ENCODE measurements at regions not wholly inside any gene's neighbourhood (a gene's known extent, or its start where the extent isn't known, plus 50 kb on each side); places are given as distances from the start of the nearest gene placed in this dataset.
A peak's percentile ranks its signal among the peaks of the same experiment; 100 is the strongest.
"Not testable (repeated sequence)": the region's sequence is repeated elsewhere in the genome, so short reads cannot be mapped to it uniquely, and the experiment has no call there.

- no peak for DNase-seq
These were observed 91.8 kb upstream of the CNKSR3 start for GRCh38 chr6:154602296-154602695.

- no peak for DNase-seq
These were observed 92.2 kb upstream of the CNKSR3 start for GRCh38 chr6:154602708-154603107.

- DNase-seq: no peak
These were observed 93.6 kb upstream of the CNKSR3 start for GRCh38 chr6:154604119-154604518.

GRCh38 chr6:154605178-154605881, 94.8 kb upstream of the CNKSR3 start:
- DNase-seq: peak in 1 of 2 experiments; percentile 36

- DNase-seq: no peak
These were observed 95.4 kb upstream of the CNKSR3 start for GRCh38 chr6:154605882-154606370.

DNA sequence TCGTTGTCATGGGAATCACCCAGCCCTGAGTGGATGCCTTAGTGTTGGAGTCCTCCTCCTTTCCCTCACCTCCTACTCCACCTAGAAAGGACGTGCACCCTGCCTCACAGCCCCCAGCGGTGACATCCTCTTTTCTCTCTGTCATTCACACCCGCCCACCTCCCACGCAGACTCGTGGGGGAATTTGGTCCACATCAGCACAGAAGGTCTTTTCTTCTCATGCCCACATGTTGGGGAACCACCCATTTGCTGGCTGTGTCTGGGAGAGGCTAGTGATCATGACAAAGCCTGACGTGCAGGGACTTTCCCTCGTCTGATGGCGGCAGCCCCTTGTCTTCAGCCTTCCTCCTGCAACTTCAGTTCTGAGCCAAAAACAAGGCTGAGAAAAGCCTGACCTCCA, 96.0 kb upstream of the CNKSR3 start:
- DNase-seq: no peak

- DNase-seq: no peak
These were observed 96.4 kb upstream of the CNKSR3 start for GRCh38 chr6:154606860-154607259.

DNA sequence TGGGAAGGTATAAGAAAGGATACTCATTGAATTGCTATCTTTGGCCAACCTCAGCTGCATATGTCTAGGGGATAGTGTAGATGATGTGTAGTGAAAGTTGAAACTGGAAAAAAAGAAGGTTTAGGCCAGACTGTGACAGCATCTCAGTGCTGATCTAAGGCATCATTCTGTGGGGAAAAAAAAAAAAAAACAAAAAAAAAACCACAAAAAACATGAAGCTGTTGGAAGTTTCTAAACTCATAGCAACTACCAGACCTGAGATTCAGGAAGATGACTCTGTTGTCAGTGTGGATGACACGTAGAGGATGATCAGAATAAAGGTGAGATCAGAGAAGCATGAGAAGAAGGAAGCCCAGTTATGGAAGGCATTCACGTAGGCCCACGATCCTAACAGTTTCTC, 100.8 kb upstream of the CNKSR3 start:
- no peak for DNase-seq

GRCh38 chr6:154611847-154612246, 101.4 kb upstream of the CNKSR3 start:
- no peak for DNase-seq

- DNase-seq: peak in 1 of 2 experiments; percentile 10
These were observed 102.7 kb upstream of the CNKSR3 start for GRCh38 chr6:154613137-154613676.

DNA sequence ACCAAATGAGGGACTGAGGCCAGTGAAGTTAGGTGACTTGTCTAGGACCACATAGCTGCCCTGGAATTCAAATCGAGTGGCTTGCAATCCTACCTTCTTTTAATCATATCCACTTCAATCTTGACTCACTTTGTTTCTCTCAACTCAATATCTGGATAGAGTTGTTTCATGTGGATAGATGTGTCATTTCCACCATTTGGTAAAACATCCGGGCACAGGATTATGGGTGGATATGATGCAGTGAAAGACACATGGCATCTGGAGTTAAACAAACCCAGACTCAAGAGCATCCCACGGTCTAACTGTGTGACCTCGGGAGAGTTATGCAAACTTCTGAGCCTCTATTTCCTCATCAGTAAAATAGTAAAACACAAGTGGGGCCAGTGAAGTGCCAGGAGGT, 103.6 kb upstream of the CNKSR3 start:
- DNase-seq: no peak

DNA sequence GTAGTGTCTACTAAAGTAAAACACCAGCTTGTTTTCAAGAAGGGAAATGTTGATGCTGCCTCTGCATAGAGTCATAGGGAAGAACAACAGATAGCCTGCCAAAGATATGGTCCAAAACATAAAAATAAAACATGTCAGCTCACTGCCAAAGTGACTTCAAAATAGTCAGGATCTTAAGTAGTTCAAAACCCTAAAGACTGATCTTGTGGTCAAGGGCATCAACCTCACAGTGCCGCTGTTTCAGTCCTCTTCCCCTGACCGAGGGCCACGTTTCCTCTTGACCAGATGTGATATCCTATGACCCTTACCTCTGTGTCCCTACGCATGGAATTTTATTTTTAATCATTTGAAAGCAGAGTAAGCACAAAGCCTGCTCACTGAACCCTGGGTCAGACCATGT, 104.2 kb upstream of the CNKSR3 start:
- no peak for DNase-seq

GRCh38 chr6:154615483-154616025, 105.1 kb upstream of the CNKSR3 start:
- DNase-seq: peak; percentile 84 to 93

DNA sequence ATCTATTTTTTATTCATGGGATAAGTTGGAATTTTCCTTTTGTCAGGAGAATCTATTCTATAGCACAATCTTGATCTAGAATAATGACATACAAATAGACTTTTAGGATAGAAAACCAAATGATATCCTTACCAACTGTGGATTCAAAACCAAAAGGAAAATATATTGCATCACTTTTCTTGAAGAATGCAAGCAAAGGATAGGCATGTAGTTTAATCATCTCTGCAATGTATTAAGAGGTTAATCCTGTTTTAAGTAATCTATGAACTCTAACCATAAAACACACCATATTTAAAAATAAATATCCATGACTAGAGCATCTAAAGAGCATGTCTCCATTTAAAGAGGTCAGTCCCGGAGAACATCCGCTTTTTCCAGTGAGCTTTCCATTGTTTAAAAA, 106.7 kb upstream of the CNKSR3 start:
- no peak for DNase-seq

- DNase-seq: no peak
These were observed 108.7 kb upstream of the CNKSR3 start for GRCh38 chr6:154619146-154619545.

DNA sequence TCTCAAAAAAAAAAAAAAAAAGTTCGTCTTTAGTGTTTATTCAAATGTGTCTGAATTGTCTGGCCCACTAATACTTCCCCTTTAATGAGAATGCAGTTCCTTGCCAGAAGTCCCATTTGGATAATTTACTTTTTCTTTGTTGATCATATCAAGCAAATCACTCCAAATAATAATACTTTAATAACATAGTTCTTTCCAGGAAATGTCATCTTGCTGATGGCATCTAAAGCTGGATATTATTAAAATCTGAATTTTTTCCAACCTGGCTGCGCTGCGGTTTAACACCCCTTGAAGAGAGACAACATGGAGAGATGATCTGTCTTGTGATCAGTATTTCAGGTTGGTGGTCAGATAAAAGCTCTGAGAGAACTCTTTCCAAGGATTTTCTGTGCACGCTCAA, 111.2 kb upstream of the CNKSR3 start:
- peak in 1 of 2 experiments; percentile 18 for DNase-seq

GRCh38 chr6:154622618-154623336, 110.4 kb upstream of the SCAF8 start:
- no peak for DNase-seq

- DNase-seq: no peak
These were observed 109.8 kb upstream of the SCAF8 start for GRCh38 chr6:154623391-154623790.

DNA sequence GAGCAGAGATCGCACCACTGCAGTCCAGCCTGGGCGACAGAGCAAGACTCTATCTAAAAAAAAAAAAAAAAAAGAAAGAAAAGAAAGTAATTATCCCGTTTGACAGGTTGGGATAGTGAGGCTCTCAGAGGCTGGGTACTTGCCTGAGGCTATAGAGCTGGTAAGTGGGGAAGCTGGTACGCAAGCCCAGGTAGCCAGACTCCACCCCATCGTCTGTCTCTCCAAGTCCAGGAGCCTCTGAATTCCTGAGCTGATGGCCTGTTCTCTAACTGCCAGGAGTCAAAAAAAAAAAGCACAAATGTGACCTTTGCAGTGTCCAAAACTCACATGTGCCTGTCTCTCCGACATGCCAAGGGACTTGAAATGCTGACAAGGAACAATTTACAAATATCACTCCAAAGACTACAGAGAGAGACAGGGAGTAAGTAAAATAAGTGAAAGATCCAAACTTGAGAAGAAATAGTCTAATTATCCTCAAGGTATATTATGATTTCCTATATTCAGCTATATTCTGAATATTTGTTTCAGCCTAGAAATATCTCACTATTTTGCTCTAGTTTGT, 109.1 kb upstream of the SCAF8 start:
- DNase-seq: no peak

GRCh38 chr6:154624727-154625126, 108.5 kb upstream of the SCAF8 start:
- DNase-seq: not testable (repeated sequence)

DNA sequence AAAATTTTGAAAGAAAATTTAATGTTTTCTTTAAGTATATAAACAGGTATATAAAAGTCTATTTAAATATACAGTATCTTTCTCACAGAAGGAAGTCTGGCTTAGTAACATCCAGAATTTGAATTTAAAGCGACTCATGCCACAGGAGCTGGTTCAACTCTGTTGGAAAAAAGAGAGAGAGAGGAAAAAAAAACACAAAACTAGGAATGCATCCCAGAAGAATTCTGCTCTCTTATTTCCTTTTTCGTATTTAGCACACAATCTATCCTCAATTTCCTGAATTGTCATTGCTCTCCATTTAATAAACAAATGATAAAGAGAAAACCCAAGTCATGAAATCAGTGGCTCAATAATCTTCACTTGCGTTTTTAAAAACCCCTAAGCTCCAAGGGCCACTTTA, 107.5 kb upstream of the SCAF8 start:
- DNase-seq: no peak

DNA sequence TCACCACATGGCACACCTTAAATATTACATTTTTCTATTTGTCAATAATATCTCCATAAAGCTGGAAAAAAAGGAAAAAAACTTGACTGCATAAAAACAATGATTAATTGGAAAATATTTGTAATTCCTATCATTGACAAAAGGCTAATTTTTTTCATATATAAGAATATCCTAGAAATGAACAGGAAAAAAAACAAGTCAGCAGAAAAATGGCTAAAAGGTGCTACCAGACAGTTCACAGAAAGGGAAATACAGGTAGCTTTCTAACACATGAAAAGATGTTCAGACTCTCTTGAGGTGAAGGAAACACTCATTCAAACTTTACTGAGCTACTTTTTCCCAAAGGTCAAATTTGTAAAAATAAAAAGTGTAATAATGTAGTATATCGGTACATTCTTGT, 104.1 kb upstream of the SCAF8 start:
- DNase-seq: no peak

DNA sequence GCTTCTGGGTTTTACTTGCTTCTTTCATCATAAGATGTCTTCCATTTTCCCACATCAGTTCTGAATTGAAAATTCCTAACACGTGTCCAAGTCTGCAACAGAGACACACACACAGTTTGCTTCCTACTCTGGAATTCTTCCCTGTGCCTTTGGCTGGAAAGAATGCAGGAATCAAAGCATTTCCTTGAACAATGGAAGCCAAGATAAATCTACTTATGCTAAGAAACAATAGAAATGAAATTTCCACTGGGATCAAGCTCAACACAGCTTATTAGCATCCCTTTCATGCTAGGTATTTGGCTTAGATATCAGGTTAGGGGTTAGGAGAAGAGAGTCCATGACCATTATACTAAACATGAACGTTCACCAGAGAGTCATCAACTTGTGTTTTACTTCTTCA, 101.1 kb upstream of the SCAF8 start:
- no peak for DNase-seq

- no peak for DNase-seq
These were observed 95.8 kb upstream of the SCAF8 start for GRCh38 chr6:154637392-154637791.

Data from NCI-H2081 (cell line).